GM19463 (cell line): ENCODE measurements at regions not wholly inside any gene's neighbourhood (a gene's known extent, or its start where the extent isn't known, plus 50 kb on each side); places are given as distances from the start of the nearest gene placed in this dataset.

ENCODE experiments used
- ATAC-seq: cut with Tn5 transposase; IDR thresholded peaks from one replicate; pipeline ENCODE4 v1.9.1; 2021; ENCODE audit warnings: mild to moderate bottlenecking, moderate library complexity; ENCODE audit not compliant: unreplicated experiment

GRCh38 chr12:38138225-38139221 is 178.1 kb upstream of the ALG10B start:
- ATAC-seq: peak; percentile 74

- no peak for ATAC-seq
Measured at GRCh38 chr12:38139456-38139855, 177.1 kb upstream of the ALG10B start.

GRCh38 chr12:38141239-38141638 is 175.3 kb upstream of the ALG10B start:
- no peak for ATAC-seq

- ATAC-seq: no peak
Measured at GRCh38 chr12:38141861-38142260, 174.7 kb upstream of the ALG10B start.

- ATAC-seq: no peak
Measured at GRCh38 chr12:38142974-38143373, 173.6 kb upstream of the ALG10B start.

- no peak for ATAC-seq
Measured at GRCh38 chr12:38144049-38144448, 172.5 kb upstream of the ALG10B start.

GRCh38 chr12:38144601-38145436 is 171.8 kb upstream of the ALG10B start:
- no peak for ATAC-seq

- ATAC-seq: no peak
Measured at GRCh38 chr12:38149395-38150073, 167.0 kb upstream of the ALG10B start.

GRCh38 chr12:38151991-38152700 is 164.4 kb upstream of the ALG10B start:
- ATAC-seq: no peak

GRCh38 chr12:38152816-38153736 is 163.5 kb upstream of the ALG10B start:
- no peak for ATAC-seq

GRCh38 chr12:38153737-38154061 is 162.9 kb upstream of the ALG10B start:
- no peak for ATAC-seq

GRCh38 chr12:38154096-38155019 is 162.2 kb upstream of the ALG10B start:
- no peak for ATAC-seq

- ATAC-seq: no peak
Measured at GRCh38 chr12:38155020-38155395, 161.6 kb upstream of the ALG10B start.

GRCh38 chr12:38155526-38156496 is 160.8 kb upstream of the ALG10B start:
- ATAC-seq: no peak

GRCh38 chr12:38156497-38157245 is 159.9 kb upstream of the ALG10B start:
- ATAC-seq: no peak

GRCh38 chr12:38157274-38157932 is 159.2 kb upstream of the ALG10B start:
- ATAC-seq: no peak
